OCI-LY3 (cell line): ENCODE measurements at regions not wholly inside any gene's neighbourhood (a gene's known extent, or its start where the extent isn't known, plus 50 kb on each side); places are given as distances from the start of the nearest gene placed in this dataset.

Source experiments
- EZH2phosphoT487 ChIP-seq: fragments of 200-600 bp; shearing (Covaris generic); IDR thresholded peaks from 2 replicates; pipeline ENCODE4 v1.6.1; 2018; ENCODE audit warnings: antibody characterized with exemption, mixed run types, low read depth
- TF ChIP-seq, protein P1 (sequence below): fragments of 200-600, 300-600 bp; sonication (generic); IDR thresholded peaks from 2 replicates; pipeline ENCODE4 v1.5.1; 2014; ENCODE audit warnings: antibody characterized with exemption, low read length, low read depth

DNA sequence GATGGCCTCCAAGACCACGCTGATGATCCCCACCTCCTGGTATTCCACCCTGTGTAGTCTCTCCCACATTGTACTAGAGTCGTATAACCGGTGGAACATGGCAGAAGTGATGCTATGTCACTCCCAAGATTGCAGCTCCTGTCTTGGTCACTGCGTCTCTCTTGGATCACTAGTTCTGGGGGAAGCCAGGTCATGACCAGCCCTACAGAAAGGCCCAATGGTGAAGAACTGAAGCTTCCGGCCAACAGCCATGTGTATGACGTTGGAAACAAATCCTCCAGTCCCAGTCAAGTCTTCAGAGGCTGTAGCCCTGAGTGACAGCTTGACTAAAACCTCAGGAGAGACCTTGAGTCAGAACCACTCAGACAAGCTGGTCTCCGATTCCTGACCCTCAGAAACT, 61.9 kb upstream of the FNDC3B start:
- TF ChIP-seq, protein P1, sequence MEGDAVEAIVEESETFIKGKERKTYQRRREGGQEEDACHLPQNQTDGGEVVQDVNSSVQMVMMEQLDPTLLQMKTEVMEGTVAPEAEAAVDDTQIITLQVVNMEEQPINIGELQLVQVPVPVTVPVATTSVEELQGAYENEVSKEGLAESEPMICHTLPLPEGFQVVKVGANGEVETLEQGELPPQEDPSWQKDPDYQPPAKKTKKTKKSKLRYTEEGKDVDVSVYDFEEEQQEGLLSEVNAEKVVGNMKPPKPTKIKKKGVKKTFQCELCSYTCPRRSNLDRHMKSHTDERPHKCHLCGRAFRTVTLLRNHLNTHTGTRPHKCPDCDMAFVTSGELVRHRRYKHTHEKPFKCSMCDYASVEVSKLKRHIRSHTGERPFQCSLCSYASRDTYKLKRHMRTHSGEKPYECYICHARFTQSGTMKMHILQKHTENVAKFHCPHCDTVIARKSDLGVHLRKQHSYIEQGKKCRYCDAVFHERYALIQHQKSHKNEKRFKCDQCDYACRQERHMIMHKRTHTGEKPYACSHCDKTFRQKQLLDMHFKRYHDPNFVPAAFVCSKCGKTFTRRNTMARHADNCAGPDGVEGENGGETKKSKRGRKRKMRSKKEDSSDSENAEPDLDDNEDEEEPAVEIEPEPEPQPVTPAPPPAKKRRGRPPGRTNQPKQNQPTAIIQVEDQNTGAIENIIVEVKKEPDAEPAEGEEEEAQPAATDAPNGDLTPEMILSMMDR: no peak
- TF ChIP-seq EZH2phosphoT487: no peak
